Astrocyte (in vitro differentiated cells and primary cell): ENCODE measurements at regions not wholly inside any gene's neighbourhood (a gene's known extent, or its start where the extent isn't known, plus 50 kb on each side); places are given as distances from the start of the nearest gene placed in this dataset.

Experiments
- DNase-seq: peaks from one replicate; pipeline ENCODE4 v3.0.0-alpha.2; 2010; ENCODE audit warnings: low read depth
- FAIRE-seq: peaks from 2 replicates; lab custom pipeline; 2011; peaks lifted over from hg19 to GRCh38; lab: Jason Lieb, UNC
- H2AFZ ChIP-seq: 2 replicates; pipeline ENCODE4 v1.6.0; 2012; ENCODE audit warnings: low read depth, low read length, inconsistent platforms
- H3K27ac ChIP-seq: 2 replicates; pipeline ENCODE4 v1.5.1; 2011; ENCODE audit warnings: low read depth, low read length, inconsistent platforms
- H3K27me3 ChIP-seq: 2 replicates; pipeline ENCODE4 v1.6.0; 2011; ENCODE audit warnings: low read length, inconsistent platforms; ENCODE audit not compliant: insufficient read depth
- H3K36me3 ChIP-seq: 2 replicates; pipeline ENCODE4 v1.5.1; 2011; ENCODE audit warnings: low read length, inconsistent platforms; ENCODE audit not compliant: insufficient read depth
- H3K4me1 ChIP-seq: 2 replicates; pipeline ENCODE4 v1.5.1; 2011; ENCODE audit warnings: low read length, inconsistent platforms; ENCODE audit not compliant: insufficient read depth
- H3K4me2 ChIP-seq: 2 replicates; pipeline ENCODE4 v1.6.0; 2012; ENCODE audit warnings: low read length, inconsistent platforms
- H3K4me3 ChIP-seq: 2 replicates; pipeline ENCODE4 v1.5.1; 2011; ENCODE audit warnings: low read depth, mild to moderate bottlenecking, low read length, inconsistent platforms; ENCODE audit not compliant: insufficient read depth
- H3K79me2 ChIP-seq: 2 replicates; pipeline ENCODE4 v1.6.0; 2012; ENCODE audit warnings: mild to moderate bottlenecking, low read length, inconsistent platforms; ENCODE audit not compliant: insufficient read depth
- H3K9ac ChIP-seq: 2 replicates; pipeline ENCODE4 v1.6.0; 2012; ENCODE audit warnings: mild to moderate bottlenecking, low read length, inconsistent platforms
- H3K9me3 ChIP-seq: 2 replicates; pipeline ENCODE4 v1.5.1; 2012; ENCODE audit warnings: low read depth, mild to moderate bottlenecking, low read length, inconsistent platforms; ENCODE audit not compliant: insufficient read depth
- H4K20me1 ChIP-seq: 2 replicates; pipeline ENCODE4 v1.6.0; 2012; ENCODE audit warnings: low read length, inconsistent platforms; ENCODE audit not compliant: insufficient read depth
- H3K27ac Mint-ChIP-seq: one replicate; pipeline ENCODE4 v1.8.0; 2021; ENCODE audit warnings: mild to moderate bottlenecking, mixed read lengths; ENCODE audit not compliant: unreplicated experiment
- H3K27me3 Mint-ChIP-seq: one replicate; pipeline ENCODE4 v1.8.0; 2021; ENCODE audit warnings: low read depth, mixed read lengths; ENCODE audit not compliant: unreplicated experiment
- H3K36me3 Mint-ChIP-seq: one replicate; pipeline ENCODE4 v1.8.0; 2021; ENCODE audit warnings: low read depth, mixed read lengths; ENCODE audit not compliant: unreplicated experiment
- H3K4me1 Mint-ChIP-seq: one replicate; pipeline ENCODE4 v1.8.0; 2021; ENCODE audit warnings: low read depth, mixed read lengths; ENCODE audit not compliant: unreplicated experiment
- H3K4me3 Mint-ChIP-seq: one replicate; pipeline ENCODE4 v1.8.0; 2021; ENCODE audit warnings: mild to moderate bottlenecking, moderate library complexity, mixed read lengths; ENCODE audit not compliant: unreplicated experiment
- H3K9me3 Mint-ChIP-seq: one replicate; pipeline ENCODE4 v1.8.0; 2021; ENCODE audit warnings: mild to moderate bottlenecking, mixed read lengths; ENCODE audit not compliant: unreplicated experiment
- CTCF ChIP-seq: IDR thresholded peaks from 2 replicates; pipeline ENCODE4 v1.5.1; 2011; ENCODE audit warnings: low read depth, mild to moderate bottlenecking, inconsistent platforms, low read length, moderate library complexity; ENCODE audit not compliant: insufficient read depth
- EZH2 ChIP-seq: IDR thresholded peaks from 2 replicates; pipeline ENCODE4 v1.6.1; 2012; ENCODE audit warnings: mild to moderate bottlenecking, low read length, inconsistent platforms; ENCODE audit not compliant: insufficient read depth

- Histone ChIP-seq H2AFZ (no peak overlapping the region), H3K9ac (no peak overlapping the region), H3K27me3 (no peaks in the 10 kb centered on the region), H3K36me3 (no peaks in the 10 kb centered on the region), H3K27ac (no peak overlapping the region), H3K9me3 (no peaks in the 10 kb centered on the region), H3K4me3 (no peak overlapping the region), H3K4me2 (no peak overlapping the region), H4K20me1 (no peaks in the 10 kb centered on the region), H3K4me1 (peaks cover 12% of the 10 kb centered on the region), H3K79me2 (no peaks in the 10 kb centered on the region)
- no peaks in the 10 kb centered on the region for H3K36me3 Mint-ChIP-seq
- H3K27me3 Mint-ChIP-seq = no peaks in the 10 kb centered on the region
- no peak for TF ChIP-seq CTCF
- no peak for TF ChIP-seq EZH2
- no peak overlapping the region for H3K27ac Mint-ChIP-seq
- DNase-seq (no peak), FAIRE-seq (no peak)
- peaks cover 2% of the 10 kb centered on the region for H3K4me1 Mint-ChIP-seq
- H3K9me3 Mint-ChIP-seq = no peaks in the 10 kb centered on the region
- H3K4me3 Mint-ChIP-seq = no peak overlapping the region
Measured at GRCh38 chr12:92554158-92555073, 148.4 kb upstream of the PLEKHG7 start.

- H3K27ac Mint-ChIP-seq = no peak overlapping the region
- no peak for DNase-seq
- no peaks in the 10 kb centered on the region for H3K79me2 ChIP-seq
- H3K36me3 ChIP-seq = no peaks in the 10 kb centered on the region
- H3K4me1 ChIP-seq = peaks cover 9% of the 10 kb centered on the region
- peak overlapping the region; percentile 14 for H2AFZ ChIP-seq
- no peaks in the 10 kb centered on the region for H3K9me3 Mint-ChIP-seq
- H3K9me3 ChIP-seq = no peaks in the 10 kb centered on the region
- H3K9ac ChIP-seq = no peak overlapping the region
- no peak overlapping the region for H3K4me3 ChIP-seq
- TF ChIP-seq EZH2 (no peak), CTCF (no peak)
- no peak overlapping the region for H3K4me3 Mint-ChIP-seq
- no peak for FAIRE-seq
- no peaks in the 10 kb centered on the region for H3K27me3 ChIP-seq
- no peak overlapping the region for H3K4me2 ChIP-seq
- H4K20me1 ChIP-seq = no peaks in the 10 kb centered on the region
- H3K4me1 Mint-ChIP-seq = no peaks in the 10 kb centered on the region
- H3K27ac ChIP-seq = no peak overlapping the region
- H3K36me3 Mint-ChIP-seq = no peaks in the 10 kb centered on the region
- no peaks in the 10 kb centered on the region for H3K27me3 Mint-ChIP-seq
Measured at GRCh38 chr12:92553389-92553788, 149.4 kb upstream of the PLEKHG7 start.
